ENCODE measurements at regions not wholly inside any gene's neighbourhood (a gene's known extent, or its start where the extent isn't known, plus 50 kb on each side); places are given as distances from the start of the nearest gene placed in this dataset.

GRCh38 chr13:37338726-37339385 lies 233.4 kb upstream of the CSNK1A1L start:
- no peak for TF ChIP-seq POLR2A (IDR thresholded peaks at IDR 0.05)
- TF ChIP-seq, protein P1, sequence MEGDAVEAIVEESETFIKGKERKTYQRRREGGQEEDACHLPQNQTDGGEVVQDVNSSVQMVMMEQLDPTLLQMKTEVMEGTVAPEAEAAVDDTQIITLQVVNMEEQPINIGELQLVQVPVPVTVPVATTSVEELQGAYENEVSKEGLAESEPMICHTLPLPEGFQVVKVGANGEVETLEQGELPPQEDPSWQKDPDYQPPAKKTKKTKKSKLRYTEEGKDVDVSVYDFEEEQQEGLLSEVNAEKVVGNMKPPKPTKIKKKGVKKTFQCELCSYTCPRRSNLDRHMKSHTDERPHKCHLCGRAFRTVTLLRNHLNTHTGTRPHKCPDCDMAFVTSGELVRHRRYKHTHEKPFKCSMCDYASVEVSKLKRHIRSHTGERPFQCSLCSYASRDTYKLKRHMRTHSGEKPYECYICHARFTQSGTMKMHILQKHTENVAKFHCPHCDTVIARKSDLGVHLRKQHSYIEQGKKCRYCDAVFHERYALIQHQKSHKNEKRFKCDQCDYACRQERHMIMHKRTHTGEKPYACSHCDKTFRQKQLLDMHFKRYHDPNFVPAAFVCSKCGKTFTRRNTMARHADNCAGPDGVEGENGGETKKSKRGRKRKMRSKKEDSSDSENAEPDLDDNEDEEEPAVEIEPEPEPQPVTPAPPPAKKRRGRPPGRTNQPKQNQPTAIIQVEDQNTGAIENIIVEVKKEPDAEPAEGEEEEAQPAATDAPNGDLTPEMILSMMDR (IDR thresholded peaks at IDR 0.05) = no peak
